ENCODE measurements at regions not wholly inside any gene's neighbourhood (a gene's known extent, or its start where the extent isn't known, plus 50 kb on each side); places are given as distances from the start of the nearest gene placed in this dataset.

- H4K20me1 ChIP-seq (ENCODE audit: insufficient read depth): no peaks in the 10 kb centered on the region
- H3K79me2 ChIP-seq (ENCODE audit: insufficient read depth, low read depth): no peaks in the 10 kb centered on the region
- no peaks in the 10 kb centered on the region for H3K27me3 ChIP-seq (ENCODE audit: insufficient read depth, low read depth)
- H3K4me3 ChIP-seq (IDR thresholded peaks at IDR 0.05; ENCODE audit: insufficient read depth, low read depth, low read length): no peak overlapping the region
- H3K9ac ChIP-seq: no peak overlapping the region
- H3K27ac ChIP-seq: no peak overlapping the region
- no peak overlapping the region for H2AFZ ChIP-seq (ENCODE audit: low read depth)
- H3K36me3 ChIP-seq (ENCODE audit: insufficient read depth): no peaks in the 10 kb centered on the region
- no peak for TF ChIP-seq CTCF (conservative IDR thresholded peaks at IDR 0.05; ENCODE audit: low read depth, low read length)
- H3K4me1 ChIP-seq (ENCODE audit: low read depth, poor library complexity, severe bottlenecking): no peaks in the 10 kb centered on the region
- no peak overlapping the region for H3K4me2 ChIP-seq
Measured at GRCh38 chr9:106449336-106449927, 413.5 kb upstream of the ZNF462 start.

GRCh38 chr9:106450549-106450948, 412.4 kb upstream of the ZNF462 start:
- no peak overlapping the region for H2AFZ ChIP-seq (ENCODE audit: low read depth)
- no peaks in the 10 kb centered on the region for H4K20me1 ChIP-seq (ENCODE audit: insufficient read depth)
- H3K36me3 ChIP-seq (ENCODE audit: insufficient read depth): no peaks in the 10 kb centered on the region
- H3K79me2 ChIP-seq (ENCODE audit: insufficient read depth, low read depth): no peaks in the 10 kb centered on the region
- H3K4me3 ChIP-seq (IDR thresholded peaks at IDR 0.05; ENCODE audit: insufficient read depth, low read depth, low read length): no peak overlapping the region
- no peak overlapping the region for H3K9ac ChIP-seq
- no peaks in the 10 kb centered on the region for H3K4me1 ChIP-seq (ENCODE audit: low read depth, poor library complexity, severe bottlenecking)
- H3K27ac ChIP-seq: no peak overlapping the region
- H3K4me2 ChIP-seq: no peak overlapping the region
- no peaks in the 10 kb centered on the region for H3K27me3 ChIP-seq (ENCODE audit: insufficient read depth, low read depth)
- TF ChIP-seq CTCF (conservative IDR thresholded peaks at IDR 0.05; ENCODE audit: low read depth, low read length): no peak

- H3K9ac ChIP-seq: no peak overlapping the region
- no peak for TF ChIP-seq CTCF (conservative IDR thresholded peaks at IDR 0.05; ENCODE audit: low read depth, low read length)
- H4K20me1 ChIP-seq (ENCODE audit: insufficient read depth): no peaks in the 10 kb centered on the region
- H3K36me3 ChIP-seq (ENCODE audit: insufficient read depth): no peaks in the 10 kb centered on the region
- no peak overlapping the region for H3K4me2 ChIP-seq
- no peaks in the 10 kb centered on the region for H3K4me1 ChIP-seq (ENCODE audit: low read depth, poor library complexity, severe bottlenecking)
- no peaks in the 10 kb centered on the region for H3K79me2 ChIP-seq (ENCODE audit: insufficient read depth, low read depth)
- H2AFZ ChIP-seq (ENCODE audit: low read depth): no peak overlapping the region
- H3K27ac ChIP-seq: no peak overlapping the region
- no peaks in the 10 kb centered on the region for H3K27me3 ChIP-seq (ENCODE audit: insufficient read depth, low read depth)
- no peak overlapping the region for H3K4me3 ChIP-seq (IDR thresholded peaks at IDR 0.05; ENCODE audit: insufficient read depth, low read depth, low read length)
Measured at GRCh38 chr9:106451223-106451622, 411.7 kb upstream of the ZNF462 start.

GRCh38 chr9:106456581-106456980, 406.4 kb upstream of the ZNF462 start:
- no peak overlapping the region for H3K4me3 ChIP-seq (IDR thresholded peaks at IDR 0.05; ENCODE audit: insufficient read depth, low read depth, low read length)
- H4K20me1 ChIP-seq (ENCODE audit: insufficient read depth): no peaks in the 10 kb centered on the region

More at GRCh38 chr9:106456581-106456980, 406.4 kb upstream of the ZNF462 start:
- H3K4me1 ChIP-seq (ENCODE audit: low read depth, poor library complexity, severe bottlenecking): no peaks in the 10 kb centered on the region
- H3K27ac ChIP-seq: no peak overlapping the region
- no peaks in the 10 kb centered on the region for H3K36me3 ChIP-seq (ENCODE audit: insufficient read depth)
- no peak overlapping the region for H3K9ac ChIP-seq
- H2AFZ ChIP-seq (ENCODE audit: low read depth): no peak overlapping the region
- H3K4me2 ChIP-seq: no peak overlapping the region
- H3K79me2 ChIP-seq (ENCODE audit: insufficient read depth, low read depth): no peaks in the 10 kb centered on the region
- TF ChIP-seq CTCF (conservative IDR thresholded peaks at IDR 0.05; ENCODE audit: low read depth, low read length): no peak
- H3K27me3 ChIP-seq (ENCODE audit: insufficient read depth, low read depth): no peaks in the 10 kb centered on the region

Data from KMS-11 (cell line).